ENCODE measurements at regions not wholly inside any gene's neighbourhood (a gene's known extent, or its start where the extent isn't known, plus 50 kb on each side); places are given as distances from the start of the nearest gene placed in this dataset.
"Not testable (repeated sequence)": the region's sequence is repeated elsewhere in the genome, so short reads cannot be mapped to it uniquely, and the experiment has no call there.

GRCh38 chr20:11976966-11977365 is 59.3 kb downstream of the BTBD3 start:
- no peak for DNase-seq

- no peak for DNase-seq
Observed at GRCh38 chr20:11978496-11978895, 60.8 kb downstream of the BTBD3 start.

DNA sequence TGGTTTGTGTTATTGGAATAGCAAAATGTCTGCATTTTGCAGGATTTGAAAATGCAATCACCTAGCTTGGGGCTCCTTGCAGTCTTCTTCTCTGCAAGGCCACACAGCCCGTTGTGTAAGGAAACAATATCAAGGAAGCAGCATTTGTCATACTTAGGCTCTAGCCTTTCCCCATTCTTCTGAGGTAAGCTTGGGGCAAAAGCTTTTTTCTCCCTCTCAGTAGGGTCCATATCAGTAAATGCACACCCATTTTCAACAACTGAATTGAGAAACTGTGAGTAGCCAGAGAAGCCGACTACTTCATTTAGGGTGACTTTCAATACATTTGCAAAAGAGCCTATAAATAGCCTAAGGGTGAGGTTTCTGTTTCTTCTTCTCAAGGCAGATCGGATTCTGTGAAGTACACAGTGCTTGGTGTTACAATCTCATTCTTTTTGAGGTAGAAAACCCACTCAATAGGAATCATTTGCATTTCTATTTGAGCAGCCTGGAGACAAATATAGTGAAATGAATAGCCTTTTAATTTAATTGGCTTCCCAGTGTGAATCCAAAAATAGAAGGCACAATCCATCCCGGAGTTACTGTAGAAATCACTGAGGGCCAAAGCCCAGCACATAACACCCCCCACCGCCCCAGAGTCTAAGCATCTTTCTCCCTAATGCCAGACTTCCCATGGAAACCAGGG is 61.8 kb downstream of the BTBD3 start:
- DNase-seq: no peak

DNA sequence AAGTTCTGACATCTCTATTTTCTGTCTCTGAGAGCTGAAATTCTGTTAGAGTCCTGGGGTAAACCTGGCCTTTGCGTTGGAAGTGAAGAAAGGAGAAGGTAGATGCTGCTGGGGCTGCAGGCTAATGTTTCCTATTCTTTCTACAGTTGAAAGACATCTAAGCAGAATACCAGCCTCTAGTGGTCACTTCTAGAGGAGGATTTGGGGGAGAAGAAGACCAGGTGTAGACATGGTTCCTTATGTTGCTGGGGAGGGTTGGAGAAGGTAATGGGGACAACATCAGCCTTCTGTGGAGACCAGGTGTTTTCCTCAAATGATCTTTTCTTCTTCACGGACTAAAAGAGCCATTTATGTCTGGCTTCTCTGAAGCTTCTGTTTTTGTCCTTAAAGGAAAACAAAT is 62.6 kb downstream of the BTBD3 start:
- no peak for DNase-seq

GRCh38 chr20:11981366-11981947 is 63.8 kb downstream of the BTBD3 start:
- DNase-seq: no peak

GRCh38 chr20:11982289-11982954 is 64.7 kb downstream of the BTBD3 start:
- DNase-seq: no peak

- no peak for DNase-seq
Observed at GRCh38 chr20:11982955-11983470, 65.3 kb downstream of the BTBD3 start.

DNA sequence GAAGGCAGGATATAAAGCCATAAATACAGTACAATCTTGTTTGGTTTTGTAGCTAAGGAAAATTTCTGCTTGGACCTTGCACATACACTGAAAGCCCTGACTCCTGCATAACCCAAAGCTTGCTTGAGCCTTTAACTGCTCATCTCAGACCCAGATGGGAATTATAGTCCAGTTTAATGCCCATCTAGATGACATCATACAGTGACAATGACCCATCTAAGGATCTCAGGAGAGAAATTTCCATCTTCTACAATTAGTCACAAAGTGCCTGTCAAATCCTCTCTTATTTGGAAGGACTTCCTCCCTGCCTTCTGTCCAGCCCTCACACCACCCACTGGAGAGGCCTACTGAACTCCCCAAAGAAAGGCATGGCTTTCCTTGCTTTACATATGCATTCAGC is 69.3 kb downstream of the BTBD3 start:
- no peak for DNase-seq

DNA sequence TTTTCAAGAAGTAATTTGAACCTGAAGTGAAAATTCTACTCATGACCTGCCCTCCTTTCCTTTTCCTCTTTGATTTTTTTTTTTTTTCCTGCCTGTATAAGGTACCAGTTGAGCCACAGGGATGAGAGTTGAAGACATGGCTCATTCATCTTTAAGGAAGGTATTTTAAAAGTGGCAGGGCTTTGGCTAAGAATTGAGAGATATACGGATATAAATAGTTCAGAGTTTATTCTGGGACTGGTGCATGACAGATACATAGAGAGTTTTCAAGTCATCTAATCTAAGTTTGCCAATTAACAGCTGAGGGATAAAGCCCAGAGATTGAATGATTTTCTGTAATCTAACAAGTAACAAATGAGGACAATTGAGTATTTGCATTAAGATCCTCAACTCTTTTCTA is 69.8 kb downstream of the BTBD3 start:
- no peak for DNase-seq

GRCh38 chr20:11989018-11989771 is 71.5 kb downstream of the BTBD3 start:
- no peak for DNase-seq

- no peak for DNase-seq
Observed at GRCh38 chr20:11992426-11992825, 74.7 kb downstream of the BTBD3 start.

DNA sequence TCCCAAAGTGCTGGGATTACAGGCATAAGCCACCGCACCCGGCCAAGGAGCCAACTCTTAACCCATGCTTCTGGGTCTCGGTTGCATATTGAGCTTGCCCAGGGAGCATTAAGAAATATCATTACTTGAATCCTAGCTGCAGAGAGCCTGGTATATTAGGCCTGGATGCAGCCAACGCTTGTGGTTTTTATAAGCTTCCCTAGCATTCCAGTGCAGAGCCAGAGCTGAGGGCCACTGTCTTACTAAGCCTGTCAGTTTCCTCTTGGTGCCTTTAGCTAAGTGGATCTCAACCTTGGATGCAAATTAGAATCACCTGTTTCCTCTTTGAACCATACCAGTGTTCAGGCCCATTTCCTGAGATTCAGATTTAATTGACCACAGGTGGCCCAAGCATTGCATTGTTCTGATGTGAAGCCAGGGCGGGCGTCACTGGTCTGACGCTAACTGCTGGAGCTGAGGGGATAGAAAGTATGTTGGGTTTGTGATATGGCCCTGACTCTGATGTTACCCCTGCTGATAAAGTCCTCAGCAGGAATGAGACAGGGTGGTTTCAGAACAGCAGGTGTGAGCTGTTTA is 76.3 kb downstream of the BTBD3 start:
- DNase-seq: no peak

DNA sequence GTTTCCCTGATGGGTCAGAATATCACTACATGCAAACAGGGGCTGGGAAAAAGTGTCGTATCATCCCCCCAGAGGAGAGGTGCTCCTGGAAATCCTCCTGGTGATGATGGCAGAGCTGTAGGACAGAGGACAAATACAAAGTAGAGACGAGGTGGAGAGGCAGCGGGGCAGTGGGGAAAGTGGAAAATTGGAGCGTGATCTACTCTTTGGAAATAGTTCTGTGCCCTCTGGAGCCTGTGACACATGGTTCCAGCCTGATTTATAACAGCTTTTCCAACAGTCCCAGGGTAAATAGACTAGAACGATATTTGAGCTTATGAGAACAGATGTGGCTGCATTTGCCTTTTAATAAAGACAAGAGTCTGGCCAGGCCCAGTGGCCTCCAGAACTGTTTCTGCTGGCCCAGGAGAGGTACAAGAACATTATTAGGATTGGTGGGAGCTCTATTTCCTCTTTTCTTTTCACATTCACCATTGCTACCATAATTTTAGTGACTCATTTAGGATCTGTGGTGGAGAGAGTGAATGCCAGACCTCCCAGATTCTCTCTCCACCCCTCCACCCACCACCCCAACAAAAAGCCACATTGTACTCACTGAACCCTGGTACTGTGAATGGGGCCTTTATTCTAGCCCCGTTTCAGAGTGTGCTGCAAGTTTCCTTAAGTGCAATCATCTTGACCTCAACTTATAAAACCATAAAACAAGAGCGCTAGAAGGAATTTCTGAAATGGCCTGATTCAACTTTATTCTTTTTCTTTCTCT is 78.3 kb downstream of the BTBD3 start:
- DNase-seq: no peak

DNA sequence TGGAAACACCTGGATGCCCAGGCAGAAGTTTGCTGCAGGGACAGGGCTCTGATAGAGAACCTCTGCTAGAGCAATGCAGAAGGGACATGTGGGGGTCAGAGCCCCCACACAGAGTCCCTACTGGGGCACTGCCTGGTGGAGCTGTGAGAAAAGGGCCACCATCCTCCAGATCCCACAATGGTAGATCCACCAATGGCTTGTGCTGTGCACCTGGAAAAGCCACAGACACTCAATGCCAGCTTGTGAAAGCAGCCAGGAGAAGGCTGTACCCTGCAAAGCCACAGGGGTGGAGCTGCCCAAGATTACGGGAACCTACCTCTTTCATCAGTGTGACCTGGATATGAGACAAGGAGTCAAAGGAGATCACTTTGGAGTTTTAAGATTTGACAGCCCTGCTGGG is 87.1 kb downstream of the BTBD3 start:
- DNase-seq: not testable (repeated sequence)

DNA sequence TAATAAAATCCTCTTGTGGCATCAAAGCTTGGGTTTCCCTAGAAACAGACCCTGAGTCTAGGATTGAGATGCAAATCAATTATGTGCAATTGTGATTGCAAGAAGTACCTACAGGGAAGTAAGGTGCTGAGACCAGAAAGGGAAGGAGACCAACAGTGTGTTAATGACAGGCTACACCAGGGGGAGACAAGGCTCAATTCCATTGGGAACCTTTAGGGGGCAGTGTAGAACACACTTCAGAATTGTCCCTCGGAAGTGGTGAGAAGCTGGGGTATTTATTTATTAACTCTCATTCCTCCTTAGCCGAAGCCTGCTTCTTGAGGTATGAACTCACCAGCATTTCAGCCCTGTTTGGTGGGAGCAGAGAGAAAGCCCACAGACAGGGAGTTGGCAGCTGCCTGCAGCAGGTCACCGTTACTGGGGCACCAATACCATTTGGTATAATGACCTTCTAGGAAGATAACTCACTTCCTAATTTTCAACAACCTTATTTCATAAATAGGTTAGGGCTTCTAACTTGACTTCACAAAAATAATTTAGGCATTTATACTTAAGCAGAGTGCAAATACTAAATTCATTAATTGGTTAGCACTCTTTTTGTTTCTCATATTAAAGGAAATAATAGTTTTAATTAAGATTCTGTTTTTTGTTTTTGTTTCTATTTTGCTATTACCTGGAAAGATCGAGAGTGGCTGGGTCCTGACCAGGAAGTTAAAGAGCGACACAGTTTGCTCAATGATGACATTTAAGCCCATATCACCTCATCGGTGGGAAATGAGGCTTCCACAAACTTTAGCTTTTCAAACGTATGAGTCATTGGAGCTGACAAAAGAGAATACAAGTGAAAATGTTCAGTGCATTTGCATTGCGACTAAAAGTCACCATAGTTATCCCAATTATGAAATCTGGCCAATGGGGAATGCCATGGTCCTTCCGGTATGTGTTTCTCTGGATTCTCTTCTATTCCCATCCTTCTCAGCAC is 94.8 kb downstream of the BTBD3 start:
- DNase-seq: no peak

- no peak for DNase-seq
Observed at GRCh38 chr20:12014276-12014675, 96.6 kb downstream of the BTBD3 start.

GRCh38 chr20:12014736-12015135 is 97.0 kb downstream of the BTBD3 start:
- DNase-seq: no peak

GRCh38 chr20:12016291-12016690 is 98.6 kb downstream of the BTBD3 start:
- DNase-seq: no peak

DNA sequence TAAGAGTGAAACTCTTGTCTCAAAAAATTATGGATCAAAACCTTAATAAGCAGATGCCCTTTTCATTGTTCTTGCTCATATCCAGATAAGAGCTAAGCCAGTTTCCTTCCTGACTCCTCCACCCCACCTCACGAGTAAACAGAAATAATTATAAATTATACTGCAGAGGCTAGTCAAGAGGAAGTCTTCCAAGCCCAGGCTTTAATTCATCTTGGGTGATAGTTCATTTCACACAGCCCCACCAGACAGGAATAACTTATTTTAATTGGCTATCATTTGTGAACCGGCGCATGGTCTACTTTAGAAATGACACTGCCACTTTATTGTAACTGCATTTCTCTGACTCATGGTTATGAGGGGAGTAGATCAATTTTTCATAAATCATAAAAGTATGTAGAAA is 102.0 kb downstream of the BTBD3 start:
- no peak for DNase-seq

DNA sequence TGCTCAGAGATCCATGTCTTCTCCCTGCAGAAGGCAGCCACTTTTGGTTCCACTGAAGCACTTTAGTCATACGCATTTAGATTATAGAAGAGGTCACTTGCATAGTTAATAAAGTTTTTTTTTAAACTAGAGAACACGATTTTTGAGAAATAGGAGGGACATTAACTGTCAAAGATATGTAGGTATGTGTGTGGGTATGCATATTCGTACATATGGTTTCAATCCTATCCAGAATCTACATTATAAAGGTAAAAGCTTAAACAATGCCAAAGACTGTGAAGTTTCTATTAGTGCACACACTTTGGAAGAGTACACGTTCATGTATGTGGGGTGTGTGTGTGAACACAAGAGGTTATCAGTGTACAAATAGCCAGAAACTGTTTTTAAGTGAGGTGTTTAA is 103.2 kb downstream of the BTBD3 start:
- no peak for DNase-seq

- no peak for DNase-seq
Observed at GRCh38 chr20:12022126-12022525, 104.4 kb downstream of the BTBD3 start.
